ENCODE measurements at regions not wholly inside any gene's neighbourhood (a gene's known extent, or its start where the extent isn't known, plus 50 kb on each side); places are given as distances from the start of the nearest gene placed in this dataset.

DNA sequence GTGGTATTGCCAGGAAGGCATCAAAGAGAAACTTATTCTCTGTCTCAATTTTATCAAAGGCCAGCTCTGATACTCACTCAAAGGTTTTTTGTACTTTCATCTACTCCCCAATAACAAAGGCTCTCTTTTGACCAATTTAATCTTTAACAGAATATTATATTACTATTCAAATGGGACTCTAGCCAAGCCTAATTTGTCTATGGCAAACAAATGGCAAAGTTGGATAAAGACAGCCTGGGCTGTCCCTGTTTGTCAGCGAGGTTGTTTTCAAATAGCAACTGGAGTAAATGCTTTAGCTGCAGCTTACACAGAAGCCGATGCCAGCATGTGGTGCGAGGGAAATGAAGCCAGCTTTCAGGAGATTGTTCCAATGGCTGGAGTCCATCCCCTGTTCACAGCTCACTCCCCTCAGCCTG, 80.1 kb upstream of the CTNNA2 start:
- TF ChIP-seq, protein P1, sequence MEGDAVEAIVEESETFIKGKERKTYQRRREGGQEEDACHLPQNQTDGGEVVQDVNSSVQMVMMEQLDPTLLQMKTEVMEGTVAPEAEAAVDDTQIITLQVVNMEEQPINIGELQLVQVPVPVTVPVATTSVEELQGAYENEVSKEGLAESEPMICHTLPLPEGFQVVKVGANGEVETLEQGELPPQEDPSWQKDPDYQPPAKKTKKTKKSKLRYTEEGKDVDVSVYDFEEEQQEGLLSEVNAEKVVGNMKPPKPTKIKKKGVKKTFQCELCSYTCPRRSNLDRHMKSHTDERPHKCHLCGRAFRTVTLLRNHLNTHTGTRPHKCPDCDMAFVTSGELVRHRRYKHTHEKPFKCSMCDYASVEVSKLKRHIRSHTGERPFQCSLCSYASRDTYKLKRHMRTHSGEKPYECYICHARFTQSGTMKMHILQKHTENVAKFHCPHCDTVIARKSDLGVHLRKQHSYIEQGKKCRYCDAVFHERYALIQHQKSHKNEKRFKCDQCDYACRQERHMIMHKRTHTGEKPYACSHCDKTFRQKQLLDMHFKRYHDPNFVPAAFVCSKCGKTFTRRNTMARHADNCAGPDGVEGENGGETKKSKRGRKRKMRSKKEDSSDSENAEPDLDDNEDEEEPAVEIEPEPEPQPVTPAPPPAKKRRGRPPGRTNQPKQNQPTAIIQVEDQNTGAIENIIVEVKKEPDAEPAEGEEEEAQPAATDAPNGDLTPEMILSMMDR (IDR thresholded peaks at IDR 0.05): no peak
- no peak for TF ChIP-seq POLR2A (IDR thresholded peaks at IDR 0.05)
